AG09319 (cell line): ENCODE measurements at regions not wholly inside any gene's neighbourhood (a gene's known extent, or its start where the extent isn't known, plus 50 kb on each side); places are given as distances from the start of the nearest gene placed in this dataset.

ENCODE experiments used
- DNase-seq: peaks from one replicate; pipeline ENCODE4 v3.0.0-alpha.2; 2010; ENCODE audit warnings: low read depth; ENCODE audit errors: extremely low read depth
- TF ChIP-seq, protein P1 (sequence below): IDR thresholded peaks from 2 replicates; pipeline ENCODE4 v1.5.1; 2011; ENCODE audit warnings: low read depth, mild to moderate bottlenecking, inconsistent platforms, low read length, moderate library complexity

DNA sequence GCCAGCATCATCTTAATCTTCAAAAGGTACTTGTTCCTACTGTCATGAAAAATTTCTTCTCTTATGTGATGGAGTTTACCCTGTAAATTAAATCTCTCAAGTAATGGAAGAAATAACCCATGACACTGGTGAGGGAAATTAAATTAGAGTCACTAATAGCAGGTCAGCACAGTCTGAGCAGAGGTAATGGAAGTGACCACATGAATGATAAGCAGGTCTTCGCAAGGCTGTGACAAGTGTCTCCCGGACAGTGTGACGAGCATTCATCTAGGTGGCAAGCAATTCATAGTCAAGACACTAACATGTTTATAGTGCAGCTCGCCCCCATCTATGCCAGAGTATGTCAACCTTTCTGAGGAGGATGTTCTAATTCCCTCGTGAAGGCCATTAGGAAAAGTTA, 249.2 kb downstream of the FRK start:
- TF ChIP-seq, protein P1, sequence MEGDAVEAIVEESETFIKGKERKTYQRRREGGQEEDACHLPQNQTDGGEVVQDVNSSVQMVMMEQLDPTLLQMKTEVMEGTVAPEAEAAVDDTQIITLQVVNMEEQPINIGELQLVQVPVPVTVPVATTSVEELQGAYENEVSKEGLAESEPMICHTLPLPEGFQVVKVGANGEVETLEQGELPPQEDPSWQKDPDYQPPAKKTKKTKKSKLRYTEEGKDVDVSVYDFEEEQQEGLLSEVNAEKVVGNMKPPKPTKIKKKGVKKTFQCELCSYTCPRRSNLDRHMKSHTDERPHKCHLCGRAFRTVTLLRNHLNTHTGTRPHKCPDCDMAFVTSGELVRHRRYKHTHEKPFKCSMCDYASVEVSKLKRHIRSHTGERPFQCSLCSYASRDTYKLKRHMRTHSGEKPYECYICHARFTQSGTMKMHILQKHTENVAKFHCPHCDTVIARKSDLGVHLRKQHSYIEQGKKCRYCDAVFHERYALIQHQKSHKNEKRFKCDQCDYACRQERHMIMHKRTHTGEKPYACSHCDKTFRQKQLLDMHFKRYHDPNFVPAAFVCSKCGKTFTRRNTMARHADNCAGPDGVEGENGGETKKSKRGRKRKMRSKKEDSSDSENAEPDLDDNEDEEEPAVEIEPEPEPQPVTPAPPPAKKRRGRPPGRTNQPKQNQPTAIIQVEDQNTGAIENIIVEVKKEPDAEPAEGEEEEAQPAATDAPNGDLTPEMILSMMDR: no peak

DNA sequence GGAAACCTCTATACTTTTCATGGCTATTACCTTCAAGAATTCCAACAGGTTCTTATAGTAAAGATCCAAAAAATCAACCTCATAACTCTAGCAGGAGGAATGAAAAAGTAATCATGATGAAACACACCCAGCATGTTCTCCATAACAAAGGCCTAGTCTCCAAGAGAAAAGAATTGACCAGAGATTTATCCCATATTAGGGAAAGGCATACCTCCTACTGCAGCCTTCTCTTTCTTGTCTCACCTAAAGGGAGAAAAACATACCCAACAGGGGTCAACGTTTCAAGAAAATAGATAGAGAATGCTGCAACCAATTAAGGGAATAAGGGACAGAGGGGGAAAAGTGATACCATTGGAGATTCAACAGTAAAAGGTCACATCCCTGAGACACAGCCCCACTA, 262.5 kb downstream of the FRK start:
- TF ChIP-seq, protein P1: no peak
- no peak for DNase-seq

More for the DNA sequence above, 249.2 kb downstream of the FRK start:
- no peak for DNase-seq

DNA sequence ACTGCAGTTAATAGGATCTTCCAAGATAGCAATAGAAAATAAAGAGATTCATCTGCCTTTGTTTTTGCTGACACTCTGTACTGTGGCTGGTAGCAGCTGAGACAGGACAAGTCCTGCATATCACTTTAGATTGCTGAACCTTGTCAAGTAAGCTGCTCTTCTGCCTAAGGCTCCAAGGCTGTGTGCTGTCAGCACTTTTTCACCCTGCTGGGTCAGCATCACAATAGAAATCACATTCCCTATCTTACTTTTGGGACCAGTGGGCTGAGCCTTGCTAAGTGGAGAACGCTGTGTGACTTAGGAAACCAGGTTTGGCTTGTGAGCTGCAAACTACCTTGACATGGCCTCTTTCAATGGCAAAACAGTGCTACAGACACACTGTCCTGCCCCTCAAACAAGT, 263.9 kb downstream of the FRK start:
- TF ChIP-seq, protein P1: no peak
- DNase-seq: no peak

DNA sequence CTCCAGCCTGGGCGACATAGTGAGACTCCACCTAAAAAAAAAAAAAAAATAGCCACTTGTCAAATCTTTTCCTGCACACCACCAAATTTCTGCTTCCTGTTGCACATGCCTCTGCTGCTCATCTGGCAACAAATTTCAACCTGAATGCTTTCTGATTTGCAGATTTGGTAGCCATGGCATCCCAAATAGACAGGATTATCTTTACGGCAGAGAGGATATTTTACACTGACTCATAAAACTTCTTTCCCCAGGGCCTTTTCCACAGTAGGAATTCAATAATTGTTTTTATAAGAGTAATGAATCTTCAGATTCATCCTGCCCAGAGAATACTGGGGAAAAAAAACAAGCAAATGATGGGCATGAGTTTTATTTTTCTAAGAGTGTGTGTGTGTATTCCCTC, 264.6 kb downstream of the FRK start:
- DNase-seq: no peak
- TF ChIP-seq, protein P1: no peak

DNA sequence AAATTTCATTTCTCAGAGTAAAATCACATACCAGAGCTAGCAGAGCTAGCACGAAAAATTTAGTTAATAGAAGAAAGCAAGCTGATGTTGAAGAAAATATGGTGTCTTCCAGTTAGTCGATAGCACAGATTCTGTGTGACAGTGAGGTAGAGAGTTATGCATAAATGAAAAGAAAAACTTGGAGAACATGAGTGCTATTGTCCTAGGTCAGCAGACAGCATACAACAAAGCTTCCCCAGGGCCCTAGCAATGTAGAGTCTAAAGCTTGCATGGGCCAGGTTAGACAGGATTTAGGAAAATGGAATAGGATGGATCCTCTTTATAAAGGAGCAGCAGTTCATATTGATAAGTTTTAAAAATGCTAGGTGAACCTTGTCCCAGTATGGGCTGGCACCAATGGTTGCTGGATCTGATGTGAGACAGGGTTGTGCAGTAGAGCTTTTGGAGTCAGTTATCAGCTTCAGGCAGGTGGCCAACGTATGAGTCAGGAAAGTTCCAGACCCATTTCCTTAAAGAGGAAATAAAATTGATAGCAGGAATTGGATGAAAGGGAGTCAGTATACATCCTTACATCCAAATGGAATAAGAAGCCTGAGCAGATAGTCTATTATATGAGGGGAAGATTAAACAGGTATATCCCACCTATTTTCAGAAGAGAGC, 277.2 kb downstream of the FRK start:
- TF ChIP-seq, protein P1: no peak
- no peak for DNase-seq

DNA sequence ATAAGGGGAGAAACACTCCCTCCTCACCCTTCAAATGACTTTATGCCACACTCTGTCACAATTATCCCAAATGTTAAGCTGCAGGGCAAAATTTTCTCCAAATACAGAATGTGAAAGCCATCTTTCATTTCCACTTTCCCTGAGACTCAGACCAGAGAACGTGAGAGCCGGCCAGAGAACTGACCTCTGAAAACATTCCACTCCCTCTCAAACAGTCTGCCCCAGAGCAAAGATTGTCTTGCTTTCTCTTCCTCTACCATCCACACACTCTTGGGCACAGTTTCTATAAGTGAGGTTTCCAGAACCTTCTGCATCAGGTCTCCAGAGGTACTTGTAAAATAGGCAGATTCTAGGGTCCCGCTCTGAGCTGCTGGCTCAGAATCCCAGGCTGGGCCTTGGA, 278.1 kb downstream of the FRK start:
- no peak for DNase-seq
- TF ChIP-seq, protein P1: no peak

DNA sequence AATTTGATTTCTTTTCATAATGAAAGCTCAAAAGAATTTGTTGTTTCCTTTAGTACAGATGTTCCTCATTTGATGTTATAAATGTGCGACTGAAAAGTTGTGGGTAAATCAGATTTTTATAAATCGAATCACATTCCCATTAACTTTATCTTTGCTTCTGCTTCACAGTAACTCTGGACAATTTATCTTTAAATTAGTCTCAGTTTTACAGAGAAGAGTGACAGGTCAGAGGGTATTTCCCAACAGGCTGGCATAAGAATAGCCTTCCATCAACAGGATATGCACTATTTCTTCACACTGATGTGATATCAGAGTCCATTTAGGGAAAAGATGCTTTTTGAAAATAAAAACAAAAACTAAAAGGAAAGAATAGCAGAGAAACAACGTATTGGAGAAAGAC, 286.9 kb downstream of the FRK start:
- TF ChIP-seq, protein P1: no peak
- DNase-seq: no peak
